GM18499 (cell line): ENCODE measurements at regions not wholly inside any gene's neighbourhood (a gene's known extent, or its start where the extent isn't known, plus 50 kb on each side); places are given as distances from the start of the nearest gene placed in this dataset.
"Not testable (repeated sequence)": the region's sequence is repeated elsewhere in the genome, so short reads cannot be mapped to it uniquely, and the experiment has no call there.

Experiments used
- ATAC-seq: cut with Tn5 transposase; IDR thresholded peaks from one replicate; pipeline ENCODE4 v1.9.1; 2021; ENCODE audit warnings: moderate number of reproducible peaks; ENCODE audit not compliant: insufficient read depth, unreplicated experiment

DNA sequence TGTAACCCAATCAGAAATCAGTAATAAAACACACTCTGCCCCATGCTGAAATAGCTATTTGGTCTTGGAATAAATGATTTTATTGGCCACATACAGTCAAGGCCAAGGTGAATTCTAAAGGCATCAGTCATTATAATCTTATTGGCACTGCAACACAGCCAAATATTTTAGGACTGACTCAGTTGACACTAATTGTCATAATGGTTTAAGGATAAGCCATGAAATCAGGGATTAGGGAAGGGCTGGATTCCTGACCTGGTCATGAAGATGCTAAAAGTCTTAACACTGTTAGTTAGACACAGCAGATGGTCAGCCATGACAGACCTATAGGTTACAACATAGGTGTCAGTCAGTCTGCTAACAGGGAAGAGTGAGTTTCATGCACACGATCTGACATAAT, 330.3 kb upstream of the NPSR1 start:
- ATAC-seq, result no peak

GRCh38 chr7:34330308-34330707, 327.7 kb upstream of the NPSR1 start:
- no peak for ATAC-seq

GRCh38 chr7:34331102-34331501, 326.9 kb upstream of the NPSR1 start:
- no peak for ATAC-seq

DNA sequence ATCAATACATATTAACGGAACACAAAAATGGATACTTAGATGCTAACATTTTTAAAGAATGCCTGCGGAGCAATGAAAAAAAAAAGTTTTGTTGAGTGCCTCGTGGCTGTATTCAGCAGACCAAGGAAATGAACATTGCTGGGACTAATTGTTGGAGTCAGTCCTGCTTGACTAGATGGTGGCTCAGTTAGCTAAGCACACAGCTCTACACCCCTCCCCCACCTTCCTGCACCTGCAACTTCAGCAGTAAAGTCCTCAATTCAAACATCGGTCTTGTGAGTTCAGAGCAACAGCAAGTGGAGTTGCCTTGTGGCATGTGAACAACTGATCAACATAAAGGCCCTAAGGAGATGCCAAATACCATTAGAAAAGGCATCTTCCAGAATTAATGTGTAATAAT, 326.0 kb upstream of the NPSR1 start:
- no peak for ATAC-seq

GRCh38 chr7:34333184-34333583, 324.8 kb upstream of the NPSR1 start:
- no peak for ATAC-seq

DNA sequence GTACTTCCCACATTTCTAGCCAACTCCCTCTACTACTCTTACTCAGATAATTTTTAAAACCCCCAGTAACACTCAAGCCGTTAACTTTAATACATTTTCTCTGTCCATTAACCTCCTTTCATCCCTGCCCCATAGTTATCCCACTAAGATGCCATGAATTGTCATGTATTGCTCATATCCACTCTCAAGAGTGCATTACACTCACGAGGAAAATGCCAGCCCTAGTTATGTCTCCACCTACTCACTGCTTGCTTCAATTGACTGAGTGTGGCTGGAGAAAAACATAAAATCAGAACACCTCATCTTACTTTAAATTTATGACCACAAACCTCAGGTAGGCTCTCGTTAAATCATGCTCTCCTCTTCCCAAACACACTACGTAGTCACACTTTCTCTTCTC, 324.1 kb upstream of the NPSR1 start:
- no peak for ATAC-seq

DNA sequence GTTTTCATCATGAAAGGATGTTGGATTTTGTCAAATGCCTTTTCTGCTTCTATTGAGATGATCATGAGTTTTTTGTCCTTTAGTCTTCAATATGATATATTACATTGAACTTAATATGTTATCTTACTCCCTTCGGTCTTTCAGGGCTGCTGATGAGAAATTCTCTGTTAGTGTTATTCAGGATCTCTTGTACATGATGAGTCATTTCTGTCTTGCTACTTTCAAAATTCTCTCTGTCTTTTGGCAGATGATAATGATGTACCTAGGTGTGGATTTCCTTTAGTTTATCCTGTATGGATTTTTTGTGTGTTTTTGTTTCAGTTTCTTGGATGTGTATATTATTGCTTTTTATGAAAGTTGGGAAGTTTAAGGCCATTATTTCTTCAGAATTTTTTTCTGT, 320.9 kb upstream of the NPSR1 start:
- ATAC-seq, result no peak

- no peak for ATAC-seq
These were observed 319.0 kb upstream of the NPSR1 start for GRCh38 chr7:34338961-34339526.

- no peak for ATAC-seq
These were observed 316.7 kb upstream of the NPSR1 start for GRCh38 chr7:34341326-34341725.

- ATAC-seq, result no peak
These were observed 315.6 kb upstream of the NPSR1 start for GRCh38 chr7:34342387-34342786.

DNA sequence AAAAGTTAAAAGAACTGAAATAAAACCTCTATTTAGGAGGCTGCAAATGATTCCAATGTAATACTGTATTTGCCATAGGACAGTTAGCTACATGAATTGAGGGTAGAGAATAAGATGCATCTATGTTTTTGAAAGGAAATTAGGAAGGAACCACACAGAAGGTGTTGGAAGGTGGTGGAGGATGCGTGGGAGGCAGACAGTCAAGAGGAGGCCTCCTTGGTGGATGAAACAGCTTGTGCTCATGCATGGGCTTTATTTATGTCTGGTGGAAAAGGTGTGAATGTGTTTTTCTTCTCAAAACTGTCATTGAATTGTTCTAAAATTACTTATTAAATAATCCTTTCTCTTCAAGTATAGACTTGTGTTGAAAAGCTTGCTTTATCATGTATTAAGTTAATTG, 314.4 kb upstream of the NPSR1 start:
- ATAC-seq, result no peak

- no peak for ATAC-seq
These were observed 304.0 kb upstream of the NPSR1 start for GRCh38 chr7:34354011-34354410.

DNA sequence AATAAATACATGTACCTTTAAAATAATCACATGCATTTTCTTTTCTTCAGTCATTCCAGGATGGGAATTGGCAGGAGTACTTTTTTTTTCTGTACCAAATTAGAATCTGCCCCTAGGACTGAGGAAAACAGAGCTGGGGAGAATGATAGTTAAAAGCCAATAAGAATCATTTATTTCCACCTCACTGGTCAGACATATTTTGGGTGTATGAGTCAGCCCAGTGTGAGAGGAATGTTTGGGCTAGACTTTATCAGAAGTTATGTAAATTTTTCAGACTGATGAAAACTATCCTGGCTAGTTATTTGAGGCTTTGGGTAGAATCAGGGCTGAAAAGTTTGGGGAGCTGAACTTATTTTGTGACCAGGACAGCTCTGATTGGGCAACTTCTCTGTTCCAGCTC, 303.1 kb upstream of the NPSR1 start:
- no peak for ATAC-seq

GRCh38 chr7:34357068-34357467, 300.9 kb upstream of the NPSR1 start:
- no peak for ATAC-seq

DNA sequence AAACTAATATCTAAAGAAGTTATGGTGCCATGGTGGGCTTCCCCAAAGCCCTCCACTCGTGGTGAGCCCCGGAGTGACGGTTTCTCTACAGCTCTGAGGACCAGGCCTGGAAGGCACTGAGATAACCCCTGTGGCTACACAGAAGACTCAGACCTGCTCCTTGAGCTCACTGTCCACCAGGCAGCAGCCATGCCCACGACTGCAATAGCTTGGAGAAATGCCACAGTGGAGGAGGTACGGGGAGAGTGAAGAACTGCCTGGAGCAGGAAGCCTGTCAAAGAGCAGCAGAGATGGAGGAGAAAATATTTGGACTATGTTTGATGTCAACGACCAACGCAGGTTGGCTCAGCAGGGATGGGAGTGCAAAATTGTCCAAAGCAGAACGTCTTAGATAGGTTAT, 300.1 kb upstream of the NPSR1 start:
- ATAC-seq, result no peak

DNA sequence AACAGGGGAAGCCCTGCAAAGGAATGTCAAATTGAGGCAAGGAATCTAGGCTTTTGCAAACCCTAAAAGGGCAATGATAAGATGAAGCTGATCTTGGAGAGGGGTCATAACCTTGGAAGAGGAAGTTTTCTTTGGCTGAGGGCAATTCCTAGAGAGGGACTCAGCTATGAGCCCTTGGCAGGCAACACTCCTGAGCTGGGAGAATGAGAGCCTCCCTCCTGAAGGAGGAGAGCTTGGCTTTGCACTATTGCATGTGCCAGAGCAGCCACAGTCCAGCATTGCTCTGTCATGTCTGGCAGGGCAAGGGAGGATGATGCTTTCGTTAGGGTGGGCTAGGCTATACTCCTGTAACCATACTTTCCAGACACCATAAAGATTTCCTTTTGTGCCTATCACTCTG, 299.4 kb upstream of the NPSR1 start:
- not testable (repeated sequence) for ATAC-seq

DNA sequence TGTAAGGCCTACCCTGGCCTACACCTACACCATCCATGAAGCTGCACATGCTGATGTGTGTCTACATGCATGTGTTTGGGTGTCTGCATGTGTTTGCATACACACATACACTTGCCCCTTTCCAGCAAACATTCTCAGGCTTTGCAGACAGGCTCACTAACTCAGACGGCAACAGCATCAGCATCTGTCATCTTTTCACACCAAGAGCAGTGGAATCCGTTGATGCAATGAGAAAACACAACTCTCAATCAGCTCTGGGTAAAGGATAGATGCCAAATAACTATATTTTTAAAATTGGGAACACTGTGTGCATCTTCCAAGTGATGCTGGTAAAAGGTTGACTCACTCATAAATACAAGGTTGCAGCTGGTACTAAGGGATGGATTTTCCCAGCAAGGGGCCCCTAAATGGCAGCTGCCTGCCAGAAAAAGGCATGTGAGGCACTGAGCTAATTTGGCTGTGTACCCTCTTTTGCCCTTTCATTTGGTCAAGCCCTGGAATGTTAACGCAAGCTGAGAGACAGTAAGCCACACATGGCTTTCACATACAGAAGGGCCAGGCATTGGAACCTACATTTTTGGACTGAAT, 296.3 kb upstream of the NPSR1 start:
- ATAC-seq, result no peak

- no peak for ATAC-seq
These were observed 295.4 kb upstream of the NPSR1 start for GRCh38 chr7:34362621-34363020.

DNA sequence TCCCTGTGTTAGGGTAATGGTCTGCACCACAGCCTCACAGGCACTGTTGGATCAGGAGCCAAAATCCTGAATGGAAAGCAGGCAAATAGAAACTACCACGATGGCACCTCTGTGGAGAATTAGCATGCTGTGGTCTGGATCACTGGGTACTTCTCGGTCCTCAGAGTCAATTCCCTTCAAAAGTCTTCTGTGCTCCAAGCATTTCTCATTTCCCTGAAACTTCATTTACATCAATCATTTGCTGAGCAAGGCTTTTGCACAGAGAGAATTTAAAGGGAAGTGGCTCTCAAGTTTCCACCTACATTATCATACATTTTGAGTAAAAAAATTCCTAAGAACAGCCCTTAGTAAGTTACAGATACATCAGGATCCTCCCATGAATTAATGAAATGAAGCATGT, 293.9 kb upstream of the NPSR1 start:
- no peak for ATAC-seq

DNA sequence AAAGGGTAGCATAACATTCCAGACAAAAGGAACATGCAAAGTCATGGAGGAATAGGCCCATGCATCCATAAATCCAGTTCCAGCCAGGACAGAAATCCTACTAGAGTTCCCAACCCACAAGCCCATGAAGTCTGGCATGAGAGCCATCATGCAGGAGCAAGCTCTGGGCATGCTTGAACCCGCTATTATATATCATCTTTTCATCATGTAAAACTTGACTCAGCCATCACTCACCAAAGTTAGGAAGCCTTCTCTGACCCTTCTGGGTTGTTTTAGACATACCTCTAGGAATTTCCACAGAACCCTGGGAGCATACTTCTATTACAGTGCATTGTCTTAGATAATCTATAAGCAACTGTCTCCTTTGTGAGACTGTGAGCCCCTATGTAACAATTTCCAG, 293.0 kb upstream of the NPSR1 start:
- ATAC-seq, result no peak

DNA sequence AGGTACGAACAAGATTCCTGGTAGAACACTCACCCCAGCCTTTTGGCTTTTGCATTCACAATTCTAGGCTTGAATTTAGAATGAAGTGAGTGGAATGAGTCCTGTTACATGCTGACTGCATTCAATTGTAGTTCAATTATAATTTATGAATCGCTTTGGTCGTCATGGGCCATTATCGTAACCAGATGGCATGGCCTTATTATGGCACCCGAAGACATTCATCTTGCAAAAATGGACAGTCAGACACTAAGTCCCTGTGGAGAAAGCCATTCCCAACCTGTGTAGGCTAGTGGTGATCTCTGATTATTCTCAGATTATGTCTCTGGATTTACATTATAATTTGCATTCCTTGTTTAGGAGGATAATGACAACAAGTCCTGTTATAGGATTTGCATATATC, 292.4 kb upstream of the NPSR1 start:
- no peak for ATAC-seq

DNA sequence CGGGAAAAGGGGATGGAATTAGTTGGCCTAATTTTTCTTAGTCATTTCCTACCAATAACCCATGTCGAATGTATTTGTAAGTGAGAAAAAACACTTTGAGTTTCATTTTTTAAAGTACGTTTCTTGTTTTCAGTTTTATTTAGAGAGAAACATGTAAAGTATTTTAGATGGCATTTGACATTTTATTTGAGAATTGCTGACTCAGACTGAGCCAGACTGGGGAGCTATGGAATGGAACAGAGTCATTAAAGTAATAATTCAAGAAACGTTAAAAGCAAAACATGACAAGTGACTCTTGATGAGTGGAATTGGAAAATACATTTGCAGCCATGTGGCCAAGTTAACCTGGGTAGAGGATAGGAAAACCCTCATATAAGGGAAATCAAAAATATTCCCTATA, 286.1 kb upstream of the NPSR1 start:
- ATAC-seq, result no peak

- no peak for ATAC-seq
These were observed 284.1 kb upstream of the NPSR1 start for GRCh38 chr7:34373940-34374339.
